Effector CD8-positive, alpha-beta T cell (primary cell): ENCODE measurements at regions not wholly inside any gene's neighbourhood (a gene's known extent, or its start where the extent isn't known, plus 50 kb on each side); places are given as distances from the start of the nearest gene placed in this dataset.

ENCODE experiments used
- DNase-seq: peaks from one replicate; lab custom pipeline; 2025; lab: John Stamatoyannopoulos, UW

DNA sequence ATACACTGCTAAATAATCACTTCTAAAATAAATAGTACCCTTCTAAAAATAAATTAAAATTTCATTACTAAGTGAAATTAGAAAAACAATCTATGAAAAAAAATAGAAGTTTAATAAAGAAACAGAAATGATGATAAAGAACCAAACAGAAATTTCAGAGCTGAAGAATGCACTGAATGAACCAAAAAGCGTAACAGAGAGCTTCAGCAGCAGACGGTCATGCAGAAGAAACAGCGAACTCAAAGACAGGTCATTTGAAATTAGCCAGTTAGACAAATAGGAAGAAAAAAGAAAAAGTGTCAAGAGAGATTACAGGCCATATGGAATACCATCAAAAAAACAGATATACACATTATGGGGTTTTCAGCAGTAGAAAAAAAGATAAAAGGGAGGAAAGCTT, 706.7 kb downstream of the TBC1D32 start:
- DNase-seq: no peak

DNA sequence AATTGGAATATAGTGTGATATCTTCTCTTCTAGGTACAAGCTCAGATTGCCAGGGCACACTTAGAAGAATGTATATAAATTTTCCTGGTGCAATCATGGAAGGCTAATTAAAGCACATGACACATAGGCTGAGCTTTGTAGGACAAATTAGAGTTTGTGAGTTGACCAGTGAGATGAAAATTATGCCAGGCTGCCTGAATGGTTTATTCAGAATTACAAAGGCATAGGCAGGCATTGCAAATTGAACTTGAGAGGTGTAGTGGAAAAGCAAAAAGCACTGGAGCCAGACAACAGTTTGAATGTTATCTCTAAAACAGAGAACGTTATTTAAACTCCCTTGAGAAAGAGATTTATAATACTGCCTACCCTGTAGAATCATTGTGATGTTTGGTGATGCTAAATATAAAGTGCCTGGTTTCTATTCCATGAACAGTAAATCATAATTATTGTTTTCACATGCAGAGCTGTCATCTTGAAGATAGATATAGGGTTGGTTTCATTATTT, 712.1 kb downstream of the TBC1D32 start:
- no peak for DNase-seq

DNA sequence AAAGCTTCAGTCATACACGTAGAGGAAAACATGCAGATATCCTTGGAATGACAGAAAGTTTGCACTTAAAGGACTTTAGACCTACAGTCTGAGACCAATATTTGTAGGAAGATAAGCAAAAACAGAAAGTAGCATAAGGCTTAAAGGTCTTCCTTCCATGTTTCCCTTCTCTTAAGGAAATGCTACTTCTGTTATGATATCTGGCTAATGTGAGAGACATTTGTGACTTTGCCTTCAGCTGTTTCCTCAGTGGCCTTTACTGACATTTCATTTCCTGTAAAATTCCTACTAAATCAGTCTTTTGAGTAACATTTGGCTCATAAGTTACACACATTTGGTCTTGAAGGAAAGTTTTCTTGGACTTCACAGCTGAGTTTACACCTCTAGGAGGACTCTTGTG, 713.4 kb downstream of the TBC1D32 start:
- no peak for DNase-seq

DNA sequence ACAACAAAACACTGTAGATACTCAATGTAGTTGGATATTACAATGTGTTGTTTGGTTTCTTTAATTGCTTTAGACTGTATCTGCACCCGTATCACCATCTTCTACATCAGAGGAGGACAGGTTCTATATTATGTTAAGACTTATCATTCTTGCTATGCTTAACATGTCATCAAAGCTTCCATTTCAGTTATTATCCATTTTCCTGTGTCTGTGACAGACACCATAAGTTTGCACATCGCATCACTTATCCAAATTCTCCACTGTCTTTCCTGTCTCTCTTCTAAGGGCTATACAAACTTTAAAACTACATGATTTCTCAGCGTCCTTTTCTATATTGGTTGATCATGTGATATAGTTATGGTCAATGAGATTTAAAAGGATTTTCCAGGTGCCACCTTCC, 719.0 kb downstream of the TBC1D32 start:
- DNase-seq: no peak

DNA sequence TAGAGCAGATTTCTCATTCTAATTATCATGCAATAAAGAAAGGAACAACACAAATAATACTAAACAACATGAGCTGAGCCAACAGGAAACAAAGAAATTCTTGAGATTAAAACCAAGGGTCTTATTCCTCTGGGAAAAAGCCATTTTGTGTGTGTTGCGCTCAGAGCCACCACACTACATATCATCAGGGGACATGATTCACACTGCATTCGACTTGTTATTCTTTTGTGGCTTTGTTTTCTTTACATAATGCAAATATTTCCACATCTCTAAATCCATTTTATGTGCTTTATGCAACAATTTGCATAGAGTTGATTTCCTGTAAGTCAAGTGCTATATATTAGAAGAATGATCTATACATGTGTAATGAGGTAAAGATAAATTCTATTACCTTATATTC, 719.6 kb downstream of the TBC1D32 start:
- no peak for DNase-seq

DNA sequence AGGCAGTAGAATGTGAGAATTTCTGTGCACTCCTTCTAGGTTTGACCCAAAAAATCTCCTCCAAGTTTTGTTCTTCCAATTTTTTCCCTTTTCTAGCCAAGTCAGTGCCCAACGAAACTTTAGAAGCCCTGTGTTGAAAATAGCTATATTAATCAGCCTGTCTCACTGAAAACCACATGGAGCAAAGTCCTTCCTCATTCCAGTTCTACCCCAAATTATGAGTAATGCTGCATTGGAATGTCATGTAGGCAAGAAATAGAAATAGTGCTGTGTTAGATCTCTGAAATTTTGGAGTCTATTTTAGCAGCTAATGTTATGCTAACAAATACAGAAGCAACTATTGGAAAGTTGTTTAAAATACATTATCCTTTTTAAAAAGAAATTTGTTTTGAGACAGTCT, 725.5 kb downstream of the TBC1D32 start:
- no peak for DNase-seq

DNA sequence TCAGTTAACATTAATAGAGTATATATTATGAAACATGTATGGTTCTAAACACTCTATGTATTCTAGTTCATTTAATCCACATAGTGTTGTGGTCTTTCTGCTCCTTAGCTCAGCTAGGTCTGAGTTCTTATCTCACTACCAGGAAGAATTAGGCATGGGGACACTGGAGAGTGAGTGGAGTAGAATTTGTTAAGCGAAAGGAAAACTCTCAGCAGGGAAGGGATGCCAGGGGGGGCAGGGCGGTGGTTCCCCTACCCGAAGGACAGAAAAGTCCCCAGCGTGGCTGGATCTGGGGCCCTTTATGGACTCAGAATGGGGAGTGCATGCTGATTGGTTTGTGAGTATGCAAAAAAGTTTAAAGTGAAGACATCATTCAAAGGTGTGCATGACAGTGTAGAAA, 727.5 kb downstream of the TBC1D32 start:
- no peak for DNase-seq

DNA sequence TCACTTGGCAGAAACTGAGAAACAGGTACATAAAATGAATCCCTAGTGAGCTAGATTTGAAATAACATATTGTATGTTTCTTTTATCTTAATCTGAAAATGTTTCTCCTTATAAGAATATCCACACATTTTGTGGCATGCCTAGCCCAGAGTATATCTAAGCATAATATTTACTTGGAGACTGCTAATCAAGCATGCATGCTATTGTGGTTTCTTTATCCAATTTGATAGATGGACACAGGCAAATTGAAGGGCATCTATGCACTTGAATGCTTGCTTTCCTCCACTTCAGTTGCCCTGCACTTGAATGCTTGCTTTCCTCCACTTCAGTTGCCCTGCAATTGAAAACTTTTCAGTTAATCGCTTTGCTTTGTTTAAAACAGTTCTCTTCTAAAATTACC, 729.8 kb downstream of the TBC1D32 start:
- DNase-seq: no peak

DNA sequence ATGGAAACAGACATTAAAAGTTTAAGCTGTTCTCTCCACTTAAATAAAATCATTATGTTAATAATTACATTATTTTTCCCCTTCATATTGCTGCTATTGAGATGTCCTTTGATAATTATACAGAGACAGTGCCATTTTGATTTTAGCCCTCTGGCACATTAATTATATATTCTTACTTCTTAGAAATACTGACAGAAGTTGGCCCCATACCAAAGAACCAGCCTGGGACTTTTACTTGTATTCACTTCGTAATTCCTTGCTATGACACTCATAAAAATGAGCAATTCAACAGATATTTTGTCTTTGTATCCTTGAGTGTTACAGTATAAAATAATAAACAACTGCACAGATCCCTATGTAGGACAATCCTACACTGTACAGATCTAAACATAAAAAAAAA, 743.7 kb downstream of the TBC1D32 start:
- no peak for DNase-seq

DNA sequence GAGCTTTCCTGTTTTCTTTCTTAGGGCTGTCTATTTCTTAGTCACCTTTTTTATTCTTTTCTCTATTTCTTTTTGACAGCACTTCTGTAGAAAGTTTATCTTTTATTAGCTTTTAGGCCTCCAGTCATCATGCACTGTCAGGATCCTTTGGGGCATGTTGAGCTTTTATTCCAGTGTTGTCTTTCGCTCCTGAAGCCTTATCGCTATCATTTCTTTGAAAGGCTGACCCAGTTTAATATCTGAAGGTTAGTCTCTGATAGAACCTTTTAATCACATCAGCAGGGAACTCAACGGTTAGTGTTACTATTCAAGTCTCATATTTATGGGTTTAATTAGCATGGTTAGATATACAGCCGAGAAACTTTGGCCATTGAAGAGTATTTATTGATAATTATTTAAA, 745.9 kb downstream of the TBC1D32 start:
- DNase-seq: no peak

DNA sequence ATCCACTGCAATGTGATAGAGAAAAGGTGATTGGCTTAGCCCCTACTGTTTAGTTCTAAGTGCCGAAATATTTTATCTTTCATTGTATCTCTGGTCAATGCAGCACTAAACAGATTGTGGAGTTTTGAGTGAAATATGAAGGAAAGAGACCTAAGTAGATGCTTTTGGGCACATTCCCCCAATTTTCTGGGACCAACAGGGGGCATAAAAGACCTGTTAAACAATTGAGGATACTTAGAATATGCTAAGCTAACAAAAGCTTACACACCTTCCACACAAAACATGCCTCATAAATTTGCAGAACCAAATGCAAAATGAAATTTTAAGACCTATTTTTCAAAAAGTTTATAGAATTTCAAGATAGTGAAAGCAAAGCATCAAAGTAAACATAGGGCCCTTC, 746.9 kb downstream of the TBC1D32 start:
- DNase-seq: no peak

DNA sequence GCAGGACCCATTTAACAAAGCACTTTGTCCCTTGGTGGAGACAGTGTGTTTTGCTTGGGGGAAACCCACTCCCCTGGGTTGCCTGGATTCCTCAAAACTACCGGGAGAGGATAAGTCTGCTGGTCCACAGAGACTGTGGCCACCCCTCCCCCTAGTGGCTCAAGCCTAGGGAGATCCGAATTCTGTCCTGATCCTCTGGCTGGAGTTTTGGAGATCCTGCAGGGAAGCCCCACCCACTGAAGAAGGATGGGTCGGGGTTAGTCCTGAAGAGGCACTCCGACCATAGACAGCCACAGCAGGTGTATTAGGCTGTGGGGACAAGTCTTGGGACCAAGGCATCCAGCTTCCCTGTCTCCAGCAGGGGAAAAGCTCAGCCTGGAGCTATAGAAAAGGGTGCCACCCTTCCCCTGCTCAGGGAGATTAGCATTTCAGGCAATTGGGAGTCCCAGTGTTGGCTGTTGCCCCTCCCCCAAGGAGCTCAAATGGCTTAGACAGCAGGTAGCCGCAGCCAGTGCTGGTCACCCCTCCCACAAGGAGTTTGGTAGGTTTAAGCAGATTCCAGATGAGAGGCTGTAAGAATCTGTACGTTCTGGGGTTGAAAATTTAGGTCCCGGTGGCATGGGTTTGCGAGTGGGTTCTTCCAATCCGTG, 750.0 kb downstream of the TBC1D32 start:
- DNase-seq: no peak

DNA sequence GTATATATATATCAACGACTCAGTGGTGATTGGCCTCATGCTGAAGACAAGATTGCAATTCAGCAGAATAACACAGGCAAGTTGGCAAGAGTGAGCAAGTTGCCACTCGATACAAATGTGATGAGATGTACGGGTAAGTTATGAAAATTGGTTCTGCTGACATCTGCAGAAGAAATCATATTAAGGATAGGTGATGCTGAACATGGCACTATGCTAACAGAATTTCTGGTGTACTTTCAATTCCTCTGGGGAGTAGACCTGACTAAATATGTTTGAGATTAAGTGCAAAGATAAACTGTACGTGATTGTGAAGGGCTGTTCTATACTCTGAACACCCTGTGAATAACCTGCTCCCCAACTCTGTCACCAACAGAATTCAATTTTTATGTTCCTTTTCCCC, 758.2 kb downstream of the TBC1D32 start:
- DNase-seq: no peak

DNA sequence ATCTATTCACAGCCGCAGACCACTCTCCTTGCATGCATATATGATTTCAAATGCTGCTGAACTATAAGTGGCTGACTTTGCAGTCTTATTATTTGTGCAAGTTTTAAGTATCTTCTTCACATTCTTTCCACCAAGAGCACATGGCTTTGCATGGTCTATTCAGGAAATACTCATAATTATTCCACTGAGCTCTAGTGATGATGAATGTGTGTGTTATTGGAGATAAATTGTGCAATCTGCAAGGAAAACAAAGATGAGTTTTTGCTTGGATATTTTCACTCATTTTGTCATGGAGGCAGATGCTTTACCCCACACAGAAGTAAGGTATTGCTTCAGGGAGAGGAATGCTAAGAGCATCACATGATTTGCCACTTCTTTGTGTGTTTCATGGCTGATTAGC, 764.6 kb downstream of the TBC1D32 start:
- no peak for DNase-seq

DNA sequence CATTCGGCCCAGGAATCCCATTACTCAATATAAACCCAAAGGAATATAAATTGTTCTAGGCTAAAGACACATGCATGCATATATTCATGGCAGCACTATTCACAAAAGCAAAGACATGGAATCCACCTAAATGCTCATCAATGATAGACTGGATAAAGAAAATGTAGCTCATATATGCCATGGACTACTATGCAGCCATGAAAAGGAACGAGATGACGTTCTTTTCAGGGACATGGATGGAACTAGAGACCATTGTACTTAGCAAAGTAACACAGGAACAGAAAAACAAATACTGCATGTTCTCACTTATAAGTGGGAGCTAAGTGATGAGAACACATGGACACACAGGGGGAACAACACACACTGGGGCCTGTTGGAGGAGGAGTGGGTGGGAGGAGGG, 769.5 kb downstream of the TBC1D32 start:
- no peak for DNase-seq

DNA sequence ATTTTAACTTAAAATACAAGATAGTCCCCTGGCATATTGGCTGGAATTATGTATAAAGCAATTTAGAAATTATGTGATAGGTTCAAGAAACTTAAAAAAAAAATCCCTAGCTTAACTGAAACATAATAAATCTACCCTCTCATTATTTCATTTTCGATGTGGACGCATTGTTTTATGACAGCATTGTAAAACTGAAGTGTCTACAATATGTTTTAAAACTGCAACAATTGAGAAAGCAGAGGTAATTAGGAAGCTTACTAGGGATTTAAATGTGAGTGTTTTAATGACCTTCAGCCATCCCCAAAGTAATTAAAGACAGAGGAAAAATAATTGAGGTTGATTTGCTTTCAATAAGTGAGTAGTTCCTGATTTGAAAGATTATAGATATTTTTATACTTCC, 776.0 kb downstream of the TBC1D32 start:
- DNase-seq: no peak

DNA sequence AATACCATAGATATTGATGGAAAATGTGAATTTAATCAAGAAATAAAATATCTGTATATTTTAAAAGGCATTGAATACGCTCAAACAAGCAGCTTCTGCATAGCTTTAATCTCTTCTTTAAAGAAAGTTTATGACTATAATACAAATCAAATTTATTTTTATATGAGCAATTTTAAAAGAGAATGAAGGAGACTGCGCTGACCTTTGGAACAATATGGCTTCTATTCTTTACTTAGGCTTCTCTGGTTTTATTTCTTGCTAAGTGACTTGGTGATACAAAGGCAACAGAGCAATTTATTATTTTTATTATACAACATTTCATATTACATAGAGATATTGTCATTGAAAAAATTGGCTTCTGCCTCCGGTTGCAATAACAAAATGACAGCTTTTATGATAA, 776.7 kb downstream of the TBC1D32 start:
- DNase-seq: no peak

DNA sequence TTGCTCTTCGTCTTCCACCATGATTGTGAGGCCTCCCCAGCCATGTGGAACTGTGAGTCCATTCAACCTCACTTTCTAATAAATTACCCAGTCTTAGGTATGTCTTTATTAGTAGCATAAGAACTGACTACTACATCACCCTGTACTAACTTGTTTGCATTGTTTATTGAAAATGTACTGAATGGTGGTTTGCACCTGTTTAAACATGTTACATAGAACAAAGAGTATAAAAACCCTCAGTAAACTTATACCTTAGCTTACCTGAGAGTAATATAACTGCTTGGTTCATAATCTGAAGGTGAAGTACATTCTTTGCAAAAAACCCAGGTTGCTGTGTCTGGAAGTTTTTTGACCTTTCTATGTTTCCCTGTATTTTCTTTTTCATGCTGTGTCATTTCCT, 777.8 kb downstream of the TBC1D32 start:
- no peak for DNase-seq

DNA sequence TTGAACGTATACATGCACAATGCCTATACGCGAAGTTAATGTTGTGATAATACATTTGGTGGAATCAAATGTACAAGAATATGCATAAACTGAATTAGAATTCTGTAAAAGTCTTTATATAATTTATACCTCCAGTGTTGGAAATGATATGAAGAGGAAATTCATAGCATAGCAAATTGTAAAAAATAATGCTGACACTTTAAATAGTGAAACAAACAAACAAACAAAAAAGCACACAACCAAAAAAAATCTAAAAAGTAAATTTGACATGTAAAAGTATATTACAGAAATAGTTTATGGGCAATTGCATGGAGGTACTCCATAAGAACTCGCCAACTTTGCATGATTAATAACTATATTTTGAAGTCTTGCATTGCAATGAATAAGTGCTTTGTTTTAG, 780.9 kb downstream of the TBC1D32 start:
- DNase-seq: no peak

DNA sequence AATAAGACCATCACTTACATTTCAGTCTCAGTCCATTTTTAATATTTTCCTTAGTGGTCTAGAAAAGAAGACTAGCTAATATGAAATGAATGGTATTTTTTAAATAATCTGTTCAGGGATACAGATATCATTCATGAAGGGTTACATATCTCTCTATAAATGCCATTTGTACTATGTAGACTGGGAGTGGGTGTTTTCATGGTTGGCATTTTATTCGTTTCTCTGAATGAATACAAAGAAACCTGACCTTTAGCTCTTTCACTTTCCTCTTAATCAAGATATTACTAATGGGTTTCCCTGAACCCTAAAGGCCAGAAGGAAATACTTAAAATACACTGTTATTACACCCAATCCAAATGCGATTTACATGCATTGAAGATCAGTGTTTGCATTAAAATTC, 788.9 kb downstream of the TBC1D32 start:
- no peak for DNase-seq

DNA sequence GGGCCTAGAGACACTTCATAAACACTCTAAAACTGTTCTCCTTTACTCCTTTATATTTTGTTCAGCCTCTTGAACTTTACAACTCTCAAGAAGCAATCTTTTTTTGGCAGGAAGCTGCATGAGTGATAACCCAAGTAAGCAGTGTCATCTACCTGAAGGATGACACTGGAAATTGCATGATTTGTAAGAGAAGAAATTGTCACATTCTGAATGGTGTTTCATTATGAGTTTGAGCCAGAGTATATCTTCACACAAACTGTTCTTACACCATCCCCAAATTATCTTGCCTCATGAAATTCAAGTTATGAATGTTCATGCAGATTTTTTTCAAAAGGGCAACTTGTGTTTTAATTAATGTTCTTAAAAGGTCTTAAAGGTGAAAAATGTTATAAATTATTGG, 799.3 kb downstream of the TBC1D32 start:
- no peak for DNase-seq

DNA sequence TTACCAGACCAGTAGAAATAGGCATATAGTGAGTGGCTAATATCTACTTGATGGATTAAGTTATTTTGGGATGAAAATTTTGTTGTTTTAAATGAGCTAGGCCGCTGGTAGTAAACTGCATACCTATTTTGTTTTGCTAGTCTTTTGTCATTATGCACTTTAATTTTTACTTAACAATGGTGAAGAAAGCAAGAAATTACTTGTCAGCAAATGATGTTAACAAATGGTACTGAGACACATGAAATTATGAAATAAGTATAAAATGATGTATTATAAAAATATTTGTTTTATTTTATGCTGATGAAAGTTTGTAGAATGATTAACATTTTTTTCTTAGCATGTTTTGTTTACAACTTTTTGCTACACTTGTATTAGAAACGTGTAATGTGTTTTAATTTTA, 807.7 kb downstream of the TBC1D32 start:
- no peak for DNase-seq

DNA sequence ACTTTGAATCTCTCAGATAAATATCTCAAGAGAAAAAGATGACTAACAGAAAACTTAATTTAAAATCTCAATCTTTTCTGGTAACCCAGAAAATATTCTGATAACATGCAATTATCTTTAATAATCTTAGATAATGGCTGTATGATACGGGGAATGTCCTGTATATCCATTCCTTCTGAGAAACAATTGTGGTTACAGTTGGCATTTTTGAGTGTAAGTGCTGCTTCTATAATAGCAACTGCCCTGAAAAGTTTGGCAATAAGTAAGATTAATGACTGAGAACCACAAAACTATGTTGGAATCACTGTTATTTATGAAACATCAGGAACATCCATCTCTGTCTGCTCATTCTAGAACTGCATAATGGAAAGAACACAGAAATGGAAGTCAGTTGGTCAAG, 819.7 kb downstream of the TBC1D32 start:
- DNase-seq: no peak

DNA sequence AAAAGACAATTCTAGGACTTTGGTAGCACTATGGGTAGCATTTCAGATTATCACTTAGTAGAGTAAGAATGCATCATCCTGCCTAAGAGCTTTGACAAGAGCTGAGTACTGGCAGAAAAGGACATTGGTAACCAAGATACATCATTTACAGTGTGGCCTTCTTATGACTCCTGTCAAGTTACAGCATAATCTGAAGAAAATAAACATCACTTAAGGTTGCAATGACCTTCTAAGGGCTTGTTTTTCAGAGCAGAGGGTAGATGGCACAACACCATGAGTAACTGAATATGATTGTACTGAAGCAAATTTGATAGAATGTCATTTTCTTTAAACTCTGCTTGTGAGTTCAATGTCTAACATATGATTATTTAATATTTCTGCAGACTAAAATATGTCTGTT, 822.6 kb downstream of the TBC1D32 start:
- DNase-seq: no peak

DNA sequence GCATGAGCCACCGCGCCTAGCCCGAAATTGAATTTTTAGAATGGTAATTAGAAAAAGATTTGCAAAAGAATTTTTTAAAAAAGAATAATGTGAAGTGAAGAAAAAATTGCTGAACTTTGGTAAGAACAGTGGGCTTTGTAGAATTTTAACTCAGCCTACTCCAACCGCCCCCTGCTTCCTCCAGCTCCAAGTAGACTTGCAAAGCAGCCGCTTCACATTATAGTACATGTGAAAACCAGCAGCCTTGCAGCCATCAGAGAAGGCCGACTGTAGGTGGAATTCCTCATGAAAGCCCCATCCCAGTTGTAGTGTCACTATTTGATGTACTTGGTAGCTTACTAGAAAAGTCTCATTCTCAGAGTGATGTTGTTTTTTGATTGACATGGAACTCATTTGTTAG, 835.6 kb downstream of the TBC1D32 start:
- no peak for DNase-seq
